Aorta (tissue), 5 donors: ENCODE measurements at regions not wholly inside any gene's neighbourhood (a gene's known extent, or its start where the extent isn't known, plus 50 kb on each side); places are given as distances from the start of the nearest gene placed in this dataset.
A peak's percentile ranks its signal among the peaks of the same experiment; 100 is the strongest.
"Not testable (repeated sequence)": the region's sequence is repeated elsewhere in the genome, so short reads cannot be mapped to it uniquely, and the experiment has no call there.

Experiments
- ATAC-seq: fragments of 200-7000 bp; cut with Tn5 transposase; one replicate; pipeline ENCODE4 v1.9.1; 2022; ENCODE audit warnings: moderate library complexity; ENCODE audit not compliant: low FRiP score
- DNase-seq, 2 donors: peaks; one replicate each; pipeline ENCODE4 v3.0.0-alpha.2; 2020
- H3K27ac ChIP-seq, 2 donors: one replicate each; pipeline ENCODE4 v1.5.1; 2013; ENCODE audit warnings: low read length in 2 of 2, mild to moderate bottlenecking in 2 of 2, moderate library complexity in 2 of 2, control low read depth in 1 of 2, inconsistent platforms in 1 of 2, low read depth in 1 of 2
- H3K27me3 ChIP-seq, 2 donors: one replicate each; pipeline ENCODE4 v1.6.1; 2013; ENCODE audit warnings: control low read depth in 1 of 2, low read length in 1 of 2, mild to moderate bottlenecking in 1 of 2, moderate library complexity in 1 of 2; ENCODE audit not compliant: insufficient read depth in 2 of 2, control insufficient read depth in 1 of 2
- H3K36me3 ChIP-seq, 2 donors: one replicate each; pipeline ENCODE4 v1.6.1; 2013; ENCODE audit warnings: control low read depth in 1 of 2, low read length in 1 of 2, mild to moderate bottlenecking in 1 of 2; ENCODE audit not compliant: insufficient read depth in 2 of 2, control insufficient read depth in 1 of 2
- H3K4me1 ChIP-seq, 2 donors: one replicate each; pipeline ENCODE4 v1.6.1; 2013; ENCODE audit warnings: low read length in 2 of 2, control low read depth in 1 of 2, mild to moderate bottlenecking in 1 of 2, moderate library complexity in 1 of 2; ENCODE audit not compliant: insufficient read depth in 2 of 2, control insufficient read depth in 1 of 2
- H3K4me3 ChIP-seq, 2 donors: one replicate each; pipeline ENCODE4 v1.5.1; 2013; ENCODE audit warnings: low read length in 2 of 2, control low read depth in 1 of 2, mild to moderate bottlenecking in 1 of 2
- H3K9me3 ChIP-seq: one replicate; pipeline ENCODE4 v1.6.1; 2013; ENCODE audit warnings: mild to moderate bottlenecking, low read length; ENCODE audit not compliant: control insufficient read depth
- WGBS, 2 donors: extraction: QIAGEN DNeasy Blood & Tissue Kit; methylation state at CpG; one replicate each; pipeline ENCODE4 v1.1.7; 2013; 5-methylcytosine and 5-hydroxymethylcytosine counted together
- intact Hi-C, 2 donors: fragments of 100-400 bp; cut with DNase I; formaldehyde crosslinking; loops; one replicate each; pipeline versions ENCODE4 v1.14.2 to v1.15.0; 2022
- donor health status: healthy with polysubstance abuse.
- donor health status: Bipolar disorder and iron deficiency.
- donor health status: DM: no; HTN: no; CAD: no.
- donor health status: DM: no; HTN: no; CAD: no.
- donor health status: DM: yes; HTN: yes; CAD: no.

DNA sequence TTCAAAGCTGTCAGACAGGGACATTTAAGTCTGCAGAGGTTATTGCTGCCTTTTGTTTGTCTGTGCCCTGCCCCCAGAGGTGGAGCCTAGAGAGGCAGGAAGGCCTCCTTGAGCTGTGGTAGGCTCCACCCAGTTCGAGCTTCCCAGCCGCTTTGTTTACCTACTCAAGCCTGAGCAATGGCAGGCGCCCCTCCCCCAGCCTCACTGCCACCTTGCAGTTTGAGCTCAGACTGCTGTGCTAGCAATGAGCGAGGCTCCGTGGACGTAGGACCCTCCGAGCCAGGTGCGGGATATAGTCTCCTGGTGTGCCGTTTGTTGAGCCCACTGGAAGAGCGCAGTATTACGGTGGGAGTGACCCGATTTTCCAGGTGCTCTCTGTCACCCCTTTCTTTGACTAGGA is 1193.9 kb downstream of the FAM181B start:
- H3K4me1 ChIP-seq, intact Hi-C loops, H3K4me3 ChIP-seq, H3K9me3 ChIP-seq, ATAC-seq, H3K27me3 ChIP-seq, H3K27ac ChIP-seq, H3K36me3 ChIP-seq: not testable (repeated sequence)
- peak in 1 of 2 donors; percentile 17 for DNase-seq
- 91 to 96% methylated on average over 12 of the region's 12 CpGs for WGBS, 2 donors

DNA sequence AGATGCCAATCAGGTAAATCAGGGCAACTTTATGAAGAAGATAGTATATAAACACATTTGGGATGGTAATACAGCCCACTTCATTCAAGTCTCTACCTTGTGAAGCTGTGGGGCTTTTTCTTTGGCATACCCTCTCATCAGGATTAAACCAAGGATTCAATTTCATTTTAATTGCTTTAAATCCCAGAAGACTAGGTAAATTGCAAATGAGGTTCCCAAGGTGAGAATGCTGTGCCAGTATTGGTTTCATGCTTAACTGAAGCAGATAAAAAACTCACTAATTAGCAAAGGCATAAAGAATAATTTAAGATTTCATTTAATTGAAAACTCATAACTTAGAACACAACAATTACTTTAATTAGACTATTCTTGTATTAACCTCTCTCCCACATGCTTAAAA is 1218.1 kb downstream of the FAM181B start:
- DNase-seq (no peak), ATAC-seq (no peak)
- H3K9me3 ChIP-seq = no peaks in the 10 kb centered on the region
- no peaks in the 10 kb centered on the region for H3K27me3 ChIP-seq
- no peaks in the 10 kb centered on the region for H3K4me1 ChIP-seq
- no peak overlapping the region for H3K4me3 ChIP-seq
- no peaks in the 10 kb centered on the region for H3K36me3 ChIP-seq
- intact Hi-C loops = no loop called here
- no peak overlapping the region for H3K27ac ChIP-seq

DNA sequence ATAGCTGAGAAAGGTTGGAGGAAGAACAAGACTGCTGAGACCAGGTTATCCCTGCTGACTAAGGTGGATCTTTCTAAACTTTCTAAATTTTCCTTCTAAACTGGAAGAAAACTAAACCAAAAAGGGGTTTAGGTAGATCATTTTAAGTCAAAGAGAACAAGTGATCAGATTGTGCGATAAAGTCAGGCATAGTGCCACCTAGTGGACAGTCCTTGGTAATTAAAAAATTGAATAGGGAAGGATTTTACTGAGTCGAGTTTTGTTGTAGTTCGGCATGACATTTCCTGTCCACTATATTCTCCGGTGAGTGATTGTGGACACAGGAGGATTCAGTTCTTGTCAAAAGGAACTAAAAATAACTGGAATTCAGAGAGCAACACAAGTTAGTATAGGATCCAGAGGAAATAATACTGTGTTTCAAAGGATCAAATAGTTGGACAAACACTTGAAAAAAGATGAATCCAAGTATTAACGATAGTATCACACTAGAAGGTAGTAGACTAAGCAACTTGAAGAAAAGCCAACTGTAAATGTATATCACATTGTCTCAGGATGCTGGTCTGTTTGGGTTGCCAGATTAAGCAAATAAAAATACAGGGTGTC is 1236.4 kb downstream of the FAM181B start:
- Histone ChIP-seq H3K4me1 (no peaks in the 10 kb centered on the region), H3K27me3 (no peaks in the 10 kb centered on the region), H3K4me3 (no peak overlapping the region), H3K9me3 (no peaks in the 10 kb centered on the region), H3K27ac (no peak overlapping the region), H3K36me3 (no peaks in the 10 kb centered on the region)
- intact Hi-C loops = no loop called here
- ATAC-seq (peak; percentile 79), DNase-seq (no peak)
- 9 to 15% methylated on average over 5 of the region's 5 CpGs for WGBS, 2 donors

DNA sequence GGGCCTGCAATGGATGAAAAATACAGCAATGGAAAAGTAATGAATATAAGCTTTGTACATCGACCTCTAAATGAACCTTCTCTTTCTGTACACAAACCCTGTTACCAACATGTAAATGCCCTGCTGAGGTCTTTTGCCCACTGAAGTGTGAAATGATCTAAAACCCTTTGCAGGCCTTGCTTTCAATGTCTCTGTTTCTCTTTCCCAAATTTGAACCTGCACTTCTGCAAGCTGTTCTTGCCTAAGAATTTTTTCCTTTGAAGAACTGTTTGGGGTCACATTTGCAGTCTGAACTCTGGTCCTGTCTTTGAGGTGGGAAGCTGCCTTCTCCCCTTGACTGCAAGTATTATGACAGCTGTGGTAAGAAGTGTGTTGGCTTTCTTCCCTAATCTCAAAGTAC is 1237.1 kb downstream of the FAM181B start:
- intact Hi-C loops = no loop called here
- no peak for ATAC-seq
- whole genome bisulfite sequencing, 2 donors = 54 to 69% methylated on average over 1 of the region's 1 CpG
- no peak for DNase-seq
- no peaks in the 10 kb centered on the region for H3K4me1 ChIP-seq
- H3K27ac ChIP-seq = no peak overlapping the region
- no peaks in the 10 kb centered on the region for H3K27me3 ChIP-seq
- H3K4me3 ChIP-seq = no peak overlapping the region
- no peaks in the 10 kb centered on the region for H3K9me3 ChIP-seq
- H3K36me3 ChIP-seq = no peaks in the 10 kb centered on the region

DNA sequence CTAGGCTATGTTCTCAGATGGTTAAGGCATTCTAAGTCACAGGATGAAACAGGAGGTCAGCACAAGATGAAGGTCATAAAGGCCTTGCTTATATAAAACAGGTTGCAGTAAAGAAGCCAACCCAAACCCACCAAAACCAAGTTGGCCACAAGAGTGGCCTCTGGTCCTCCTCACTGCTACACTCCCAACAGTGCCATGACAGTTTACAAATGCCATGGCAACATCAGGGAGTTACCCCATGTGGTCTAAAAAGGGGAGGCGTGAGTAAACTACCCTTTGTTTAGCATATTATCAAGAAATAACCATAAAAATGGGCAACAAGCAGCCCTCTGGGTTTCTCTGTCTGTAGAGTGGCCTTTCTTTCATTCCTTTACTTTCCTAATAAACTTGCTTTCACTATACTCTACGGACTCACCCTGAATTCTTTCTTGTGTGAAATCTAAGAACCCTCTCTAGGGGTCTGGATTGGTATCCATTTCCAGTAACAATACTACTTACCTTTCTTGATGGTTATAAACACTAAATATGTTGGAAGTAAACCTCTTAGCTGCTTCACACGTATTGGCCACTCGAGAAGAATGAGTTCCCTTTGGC is 1237.9 kb downstream of the FAM181B start:
- ATAC-seq = no peak
- H3K27ac ChIP-seq = no peak overlapping the region
- H3K4me3 ChIP-seq = no peak overlapping the region
- no peaks in the 10 kb centered on the region for H3K27me3 ChIP-seq
- H3K9me3 ChIP-seq = no peaks in the 10 kb centered on the region
- intact Hi-C loops = no loop called here
- WGBS, 2 donors = 87 to 88% methylated on average over 4 of the region's 4 CpGs
- DNase-seq = no peak
- H3K36me3 ChIP-seq = no peaks in the 10 kb centered on the region
- H3K4me1 ChIP-seq = no peaks in the 10 kb centered on the region

DNA sequence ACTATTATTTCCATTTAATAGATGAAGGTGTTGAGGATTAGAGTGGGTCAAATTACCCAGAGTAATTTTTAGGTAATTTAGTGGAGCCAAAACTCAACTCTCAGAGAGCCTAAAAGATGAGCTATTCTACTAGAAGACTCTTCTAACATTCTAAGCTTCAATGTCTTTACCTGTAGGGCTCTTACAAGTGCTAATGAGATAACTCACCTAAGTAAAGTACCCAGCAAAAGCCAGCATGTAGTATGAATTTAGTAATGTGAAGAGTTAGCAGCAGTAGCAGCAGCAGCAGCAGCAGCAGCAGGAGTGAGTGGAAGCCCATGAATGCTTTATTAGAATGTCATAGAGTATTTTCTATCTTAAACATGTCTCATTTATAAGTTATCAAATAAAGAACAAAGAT is 1239.2 kb downstream of the FAM181B start:
- no peaks in the 10 kb centered on the region for H3K4me1 ChIP-seq
- no peak for ATAC-seq
- intact Hi-C loops = no loop called here
- H3K27ac ChIP-seq = no peak overlapping the region
- no peaks in the 10 kb centered on the region for H3K9me3 ChIP-seq
- no peaks in the 10 kb centered on the region for H3K36me3 ChIP-seq
- no peaks in the 10 kb centered on the region for H3K27me3 ChIP-seq
- no peak overlapping the region for H3K4me3 ChIP-seq
- DNase-seq = no peak

DNA sequence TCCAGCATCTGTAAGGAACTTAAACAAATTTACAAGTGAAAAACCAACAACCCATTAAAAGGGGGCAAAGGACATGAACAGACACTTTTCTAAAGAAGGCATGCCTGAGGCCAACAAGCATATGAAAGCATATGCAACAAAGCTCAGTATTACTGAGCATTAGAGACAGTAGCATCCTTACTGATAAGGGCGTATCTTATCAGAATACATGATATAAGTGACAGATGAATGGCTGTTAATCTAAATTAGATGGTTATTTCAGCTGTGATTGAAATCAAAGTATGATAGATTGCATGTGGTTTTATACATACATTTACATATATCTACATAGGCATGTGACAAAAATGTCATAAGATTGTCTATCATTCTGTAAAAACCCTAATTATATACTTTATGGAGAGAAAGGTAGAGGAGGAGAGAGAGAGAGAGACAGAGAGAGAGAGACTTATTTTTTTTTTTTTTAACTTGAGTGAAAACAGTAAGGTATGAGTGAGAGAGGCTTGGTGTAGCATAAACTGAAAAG is 1240.7 kb downstream of the FAM181B start:
- 55 to 59% methylated on average over 1 of the region's 1 CpG for WGBS, 2 donors
- DNase-seq = no peak
- H3K27me3 ChIP-seq = no peaks in the 10 kb centered on the region
- H3K4me1 ChIP-seq = no peaks in the 10 kb centered on the region
- no peak for ATAC-seq
- no peak overlapping the region for H3K27ac ChIP-seq
- no peaks in the 10 kb centered on the region for H3K9me3 ChIP-seq
- intact Hi-C loops = no loop called here
- no peak overlapping the region for H3K4me3 ChIP-seq
- no peaks in the 10 kb centered on the region for H3K36me3 ChIP-seq

DNA sequence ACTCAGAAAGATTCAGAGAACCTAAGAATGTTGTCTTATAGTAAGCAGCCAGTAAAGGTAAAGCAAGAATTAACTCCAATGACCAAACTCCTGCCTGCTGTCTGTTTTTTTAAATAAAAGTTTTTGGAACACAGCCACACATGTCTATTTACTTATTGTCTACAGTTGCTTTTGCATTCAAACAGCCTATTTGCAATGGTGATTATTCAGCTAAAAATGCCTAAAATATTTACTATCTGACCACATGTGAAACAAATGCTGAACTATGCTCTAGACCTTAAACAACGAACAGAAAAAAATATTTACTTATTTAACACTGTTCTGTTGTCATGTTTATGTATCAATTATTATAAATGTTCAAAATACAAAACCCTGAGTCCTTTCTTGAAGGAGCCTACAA is 1246.6 kb downstream of the FAM181B start:
- no peak for DNase-seq
- no peak for ATAC-seq
- Histone ChIP-seq H3K36me3 (no peaks in the 10 kb centered on the region), H3K27me3 (no peaks in the 10 kb centered on the region), H3K4me3 (no peak overlapping the region), H3K9me3 (no peaks in the 10 kb centered on the region), H3K27ac (no peak overlapping the region), H3K4me1 (no peaks in the 10 kb centered on the region)
- WGBS, 2 donors = 69 to 73% methylated on average over 1 of the region's 1 CpG
- intact Hi-C loops = no loop called here

DNA sequence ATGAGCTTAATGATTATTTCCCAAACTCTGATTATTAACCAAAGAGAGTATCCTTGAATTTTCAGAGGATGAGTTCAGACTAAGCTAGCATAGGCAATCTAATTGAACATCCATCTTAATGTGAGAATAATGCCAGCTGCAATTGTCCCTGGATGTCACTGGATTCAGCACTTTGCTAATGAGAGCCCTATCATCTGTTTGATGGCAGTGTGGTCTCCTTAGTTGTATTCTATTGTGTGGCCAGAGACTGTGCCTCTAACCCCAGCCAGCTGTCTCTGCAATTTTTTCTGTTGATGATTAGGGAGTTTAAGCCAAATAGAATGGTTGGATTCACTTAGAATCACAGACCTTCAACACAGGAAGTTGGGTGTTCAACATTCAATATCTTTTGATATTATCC is 1249.5 kb downstream of the FAM181B start:
- no peak for ATAC-seq
- intact Hi-C loops = no loop called here

More for the DNA sequence above, 1249.5 kb downstream of the FAM181B start:
- H3K36me3 ChIP-seq = no peaks in the 10 kb centered on the region
- no peaks in the 10 kb centered on the region for H3K4me1 ChIP-seq
- no peak overlapping the region for H3K4me3 ChIP-seq
- no peaks in the 10 kb centered on the region for H3K9me3 ChIP-seq
- no peaks in the 10 kb centered on the region for H3K27me3 ChIP-seq
- no peak overlapping the region for H3K27ac ChIP-seq
- DNase-seq = no peak
